AG09319 (cell line): ENCODE measurements at regions not wholly inside any gene's neighbourhood (a gene's known extent, or its start where the extent isn't known, plus 50 kb on each side); places are given as distances from the start of the nearest gene placed in this dataset.
"Not testable (repeated sequence)": the region's sequence is repeated elsewhere in the genome, so short reads cannot be mapped to it uniquely, and the experiment has no call there.

Source experiments
- DNase-seq: peaks from one replicate; pipeline ENCODE4 v3.0.0-alpha.2; 2010; ENCODE audit warnings: low read depth; ENCODE audit errors: extremely low read depth
- CTCF ChIP-seq: IDR thresholded peaks from 2 replicates; pipeline ENCODE4 v1.5.1; 2011; ENCODE audit warnings: low read depth, mild to moderate bottlenecking, inconsistent platforms, low read length, moderate library complexity

GRCh38 chr6:74720923-74721322 lies 484.9 kb downstream of the COL12A1 start:
- no peak for TF ChIP-seq CTCF
- no peak for DNase-seq

GRCh38 chr6:74717591-74717990 lies 488.3 kb downstream of the COL12A1 start:
- DNase-seq: no peak

GRCh38 chr6:74715355-74716085 lies 490.3 kb downstream of the COL12A1 start:
- TF ChIP-seq CTCF: no peak
- DNase-seq: no peak

More at GRCh38 chr6:74717591-74717990, 488.3 kb downstream of the COL12A1 start:
- TF ChIP-seq CTCF: no peak

GRCh38 chr6:74713941-74714340 lies 491.9 kb downstream of the COL12A1 start:
- DNase-seq: no peak
- TF ChIP-seq CTCF: no peak

GRCh38 chr6:74705451-74705850 lies 500.4 kb downstream of the COL12A1 start:
- DNase-seq: no peak
- no peak for TF ChIP-seq CTCF

- not testable (repeated sequence) for DNase-seq
Observed at GRCh38 chr6:74704540-74704939, 501.3 kb downstream of the COL12A1 start.

GRCh38 chr6:74690365-74690764 lies 515.5 kb downstream of the COL12A1 start:
- no peak for TF ChIP-seq CTCF
- no peak for DNase-seq

- no peak for DNase-seq
- TF ChIP-seq CTCF: no peak
Observed at GRCh38 chr6:74689601-74690000, 516.3 kb downstream of the COL12A1 start.
